HPDE6-E6E7 (cell line): ENCODE measurements at regions not wholly inside any gene's neighbourhood (a gene's known extent, or its start where the extent isn't known, plus 50 kb on each side); places are given as distances from the start of the nearest gene placed in this dataset.
"Not testable (repeated sequence)": the region's sequence is repeated elsewhere in the genome, so short reads cannot be mapped to it uniquely, and the experiment has no call there.

ENCODE experiments used
- DNase-seq: peaks from one replicate; pipeline ENCODE4 v3.0.0; 2011; ENCODE audit warnings: missing footprints; ENCODE audit errors: extremely low spot score

- DNase-seq, result no peak
Observed at GRCh38 chrX:43373032-43373431, 283.1 kb upstream of the MAOA start.

GRCh38 chrX:43375136-43375535, 281.0 kb upstream of the MAOA start:
- DNase-seq, result no peak

GRCh38 chrX:43380704-43381103, 275.4 kb upstream of the MAOA start:
- DNase-seq, result no peak

GRCh38 chrX:43386875-43387274, 269.2 kb upstream of the MAOA start:
- DNase-seq, result no peak

GRCh38 chrX:43405191-43405590, 250.9 kb upstream of the MAOA start:
- DNase-seq, result no peak

- no peak for DNase-seq
Observed at GRCh38 chrX:43423876-43424275, 232.2 kb upstream of the MAOA start.

- no peak for DNase-seq
Observed at GRCh38 chrX:43436517-43436916, 219.6 kb upstream of the MAOA start.

GRCh38 chrX:43446752-43447151, 209.3 kb upstream of the MAOA start:
- DNase-seq, result no peak

- DNase-seq, result no peak
Observed at GRCh38 chrX:43448688-43449087, 207.4 kb upstream of the MAOA start.

GRCh38 chrX:43450355-43450754, 205.7 kb upstream of the MAOA start:
- DNase-seq, result no peak

- not testable (repeated sequence) for DNase-seq
Observed at GRCh38 chrX:43451976-43452686, 204.0 kb upstream of the MAOA start.

GRCh38 chrX:43456063-43456462, 200.0 kb upstream of the MAOA start:
- no peak for DNase-seq

GRCh38 chrX:43456906-43457305, 199.2 kb upstream of the MAOA start:
- no peak for DNase-seq

GRCh38 chrX:43467608-43468234, 188.4 kb upstream of the MAOA start:
- no peak for DNase-seq

GRCh38 chrX:43469391-43470054, 186.6 kb upstream of the MAOA start:
- no peak for DNase-seq

GRCh38 chrX:43474321-43474720, 181.8 kb upstream of the MAOA start:
- DNase-seq, result peak; percentile 5

GRCh38 chrX:43479070-43479469, 177.0 kb upstream of the MAOA start:
- DNase-seq, result no peak

GRCh38 chrX:43479850-43480249, 176.2 kb upstream of the MAOA start:
- no peak for DNase-seq

GRCh38 chrX:43481576-43481975, 174.5 kb upstream of the MAOA start:
- no peak for DNase-seq

- no peak for DNase-seq
Observed at GRCh38 chrX:43493756-43494155, 162.3 kb upstream of the MAOA start.

GRCh38 chrX:43500246-43500645, 155.9 kb upstream of the MAOA start:
- DNase-seq, result no peak

GRCh38 chrX:43500996-43501694, 155.0 kb upstream of the MAOA start:
- no peak for DNase-seq

GRCh38 chrX:43504394-43504793, 151.7 kb upstream of the MAOA start:
- no peak for DNase-seq
